OCI-LY3 (cell line): ENCODE measurements at regions not wholly inside any gene's neighbourhood (a gene's known extent, or its start where the extent isn't known, plus 50 kb on each side); places are given as distances from the start of the nearest gene placed in this dataset.

ENCODE experiments used
- H2AFZ ChIP-seq: fragments of 200-600, 300-600 bp; shearing (Covaris generic); 2 replicates; pipeline ENCODE4 v1.6.0; 2014; ENCODE audit warnings: antibody characterized with exemption, low read depth, low read length
- H3K27ac ChIP-seq: fragments of 200-600, 300-600 bp; sonication (generic); 2 replicates; pipeline ENCODE4 v1.5.1; 2014; ENCODE audit warnings: mild to moderate bottlenecking, low read length, moderate library complexity, mixed read lengths
- H3K27me3 ChIP-seq: fragments of 200-600, 300-600 bp; sonication (generic); 2 replicates; pipeline ENCODE4 v1.6.1; 2014; ENCODE audit warnings: low read depth, low read length, mixed read lengths
- H3K36me3 ChIP-seq: fragments of 200-600, 300-600 bp; sonication (generic); replicated peaks from 2 replicates; pipeline ENCODE3; 2014; ENCODE audit warnings: low read depth, low read length, mixed read lengths
- H3K4me1 ChIP-seq: fragments of 300-600, 200-600 bp; sonication (generic); 2 replicates; pipeline ENCODE4 v1.6.1; 2014; ENCODE audit warnings: low read length, mixed read lengths
- H3K4me2 ChIP-seq: fragments of 200-600, 300-600 bp; sonication (generic); 2 replicates; pipeline ENCODE4 v1.6.1; 2014; ENCODE audit warnings: low read length, mixed read lengths
- H3K4me3 ChIP-seq: fragments of 300-600, 200-600 bp; sonication (generic); 2 replicates; pipeline ENCODE4 v1.5.1; 2014; ENCODE audit warnings: antibody characterized with exemption, mild to moderate bottlenecking, low read length, moderate library complexity
- H3K79me2 ChIP-seq: fragments of 300-600, 200-600 bp; shearing (Covaris generic); 2 replicates; pipeline ENCODE4 v1.6.1; 2014; ENCODE audit warnings: mild to moderate bottlenecking, low read length, mixed read lengths
- H3K9ac ChIP-seq: fragments of 300-600, 200-600 bp; shearing (Covaris generic); 2 replicates; pipeline ENCODE4 v1.6.0; 2014; ENCODE audit warnings: mild to moderate bottlenecking, low read length, moderate library complexity
- H3K9me3 ChIP-seq: fragments of 200-600, 300-600 bp; shearing (Covaris generic); 2 replicates; pipeline ENCODE4 v1.6.1; 2014; ENCODE audit warnings: low read length, mixed read lengths; ENCODE audit not compliant: insufficient read depth
- H4K20me1 ChIP-seq: fragments of 200-600, 300-600 bp; sonication (generic); 2 replicates; pipeline ENCODE4 v1.6.1; 2016; ENCODE audit warnings: low read length, mixed read lengths; ENCODE audit not compliant: insufficient read depth
- EZH2phosphoT487 ChIP-seq: fragments of 200-600 bp; shearing (Covaris generic); IDR thresholded peaks from 2 replicates; pipeline ENCODE4 v1.6.1; 2018; ENCODE audit warnings: antibody characterized with exemption, mixed run types, low read depth
- TF ChIP-seq, protein P1 (sequence below): fragments of 200-600, 300-600 bp; sonication (generic); IDR thresholded peaks from 2 replicates; pipeline ENCODE4 v1.5.1; 2014; ENCODE audit warnings: antibody characterized with exemption, low read length, low read depth

- no peak overlapping the region for H3K4me3 ChIP-seq
- H3K4me1 ChIP-seq, result no peaks in the 10 kb centered on the region
- H3K9ac ChIP-seq, result no peak overlapping the region
- no peaks in the 10 kb centered on the region for H4K20me1 ChIP-seq
- H3K27ac ChIP-seq, result no peak overlapping the region
- H2AFZ ChIP-seq, result no peak overlapping the region
- H3K79me2 ChIP-seq, result no peaks in the 10 kb centered on the region
- H3K9me3 ChIP-seq, result no peaks in the 10 kb centered on the region
- TF ChIP-seq, protein P1, sequence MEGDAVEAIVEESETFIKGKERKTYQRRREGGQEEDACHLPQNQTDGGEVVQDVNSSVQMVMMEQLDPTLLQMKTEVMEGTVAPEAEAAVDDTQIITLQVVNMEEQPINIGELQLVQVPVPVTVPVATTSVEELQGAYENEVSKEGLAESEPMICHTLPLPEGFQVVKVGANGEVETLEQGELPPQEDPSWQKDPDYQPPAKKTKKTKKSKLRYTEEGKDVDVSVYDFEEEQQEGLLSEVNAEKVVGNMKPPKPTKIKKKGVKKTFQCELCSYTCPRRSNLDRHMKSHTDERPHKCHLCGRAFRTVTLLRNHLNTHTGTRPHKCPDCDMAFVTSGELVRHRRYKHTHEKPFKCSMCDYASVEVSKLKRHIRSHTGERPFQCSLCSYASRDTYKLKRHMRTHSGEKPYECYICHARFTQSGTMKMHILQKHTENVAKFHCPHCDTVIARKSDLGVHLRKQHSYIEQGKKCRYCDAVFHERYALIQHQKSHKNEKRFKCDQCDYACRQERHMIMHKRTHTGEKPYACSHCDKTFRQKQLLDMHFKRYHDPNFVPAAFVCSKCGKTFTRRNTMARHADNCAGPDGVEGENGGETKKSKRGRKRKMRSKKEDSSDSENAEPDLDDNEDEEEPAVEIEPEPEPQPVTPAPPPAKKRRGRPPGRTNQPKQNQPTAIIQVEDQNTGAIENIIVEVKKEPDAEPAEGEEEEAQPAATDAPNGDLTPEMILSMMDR, result no peak
- no peak for TF ChIP-seq EZH2phosphoT487
- no peaks in the 10 kb centered on the region for H3K27me3 ChIP-seq
- no peak overlapping the region for H3K4me2 ChIP-seq
- H3K36me3 ChIP-seq, result no peaks in the 10 kb centered on the region
Observed at GRCh38 chr6:141580131-141580530, 552.6 kb upstream of the GJE1 start.

GRCh38 chr6:141576751-141577150, 556.0 kb upstream of the GJE1 start:
- H3K4me2 ChIP-seq, result no peak overlapping the region
- H3K9me3 ChIP-seq, result no peaks in the 10 kb centered on the region
- H3K27me3 ChIP-seq, result no peaks in the 10 kb centered on the region
- H3K79me2 ChIP-seq, result no peaks in the 10 kb centered on the region
- no peak for TF ChIP-seq EZH2phosphoT487
- TF ChIP-seq, protein P1, result no peak
- H3K27ac ChIP-seq, result no peak overlapping the region
- H3K36me3 ChIP-seq, result no peaks in the 10 kb centered on the region
- H3K4me1 ChIP-seq, result no peaks in the 10 kb centered on the region
- H3K4me3 ChIP-seq, result no peak overlapping the region
- H3K9ac ChIP-seq, result no peak overlapping the region
- H2AFZ ChIP-seq, result no peak overlapping the region
- no peaks in the 10 kb centered on the region for H4K20me1 ChIP-seq

- peak overlapping the region; percentile 92 for H2AFZ ChIP-seq
- peak overlapping the region; percentile 60 for H3K9ac ChIP-seq
- H3K27ac ChIP-seq, result peak overlapping the region; percentile 10; the same call in 1 of the 2 replicates
- no peaks in the 10 kb centered on the region for H3K27me3 ChIP-seq
- TF ChIP-seq, protein P1, result peak; percentile 66
- TF ChIP-seq EZH2phosphoT487, result no peak
- 0 out of 2 replicates have a peak, but pooled peaks cover 4% of the 10 kb centered on the region for H3K4me1 ChIP-seq
- no peaks in the 10 kb centered on the region for H3K9me3 ChIP-seq
- H3K36me3 ChIP-seq, result no peaks in the 10 kb centered on the region
- H3K4me2 ChIP-seq, result peak overlapping the region; percentile 55
- peak overlapping the region; percentile 69 for H3K4me3 ChIP-seq
- H4K20me1 ChIP-seq, result no peaks in the 10 kb centered on the region
- no peaks in the 10 kb centered on the region for H3K79me2 ChIP-seq
Observed at GRCh38 chr6:141562851-141563763, 569.6 kb upstream of the GJE1 start.

- peak overlapping the region; percentile 69 for H3K4me3 ChIP-seq
- H3K4me2 ChIP-seq, result peak overlapping the region; percentile 55
- H3K36me3 ChIP-seq, result no peaks in the 10 kb centered on the region
- peak overlapping the region; percentile 83 for H2AFZ ChIP-seq
- no peaks in the 10 kb centered on the region for H3K9me3 ChIP-seq
- 0 out of 2 replicates have a peak, but pooled peaks cover 4% of the 10 kb centered on the region for H3K4me1 ChIP-seq
- peak overlapping the region; percentile 10; the same call in 1 of the 2 replicates for H3K27ac ChIP-seq
- TF ChIP-seq EZH2phosphoT487, result no peak
- TF ChIP-seq, protein P1, result no peak
- H3K79me2 ChIP-seq, result no peaks in the 10 kb centered on the region
- H4K20me1 ChIP-seq, result no peaks in the 10 kb centered on the region
- no peaks in the 10 kb centered on the region for H3K27me3 ChIP-seq
- H3K9ac ChIP-seq, result peak overlapping the region; percentile 60
Observed at GRCh38 chr6:141562186-141562811, 570.4 kb upstream of the GJE1 start.
